Fibroblast of the aortic adventitia (primary cell): ENCODE measurements at regions not wholly inside any gene's neighbourhood (a gene's known extent, or its start where the extent isn't known, plus 50 kb on each side); places are given as distances from the start of the nearest gene placed in this dataset.

Source experiments
- DNase-seq: peaks from one replicate; pipeline ENCODE4 v3.0.0-alpha.2; 2010; ENCODE audit warnings: low read depth
- H3K4me3 ChIP-seq: 2 replicates; pipeline ENCODE4 v1.5.1; 2011; ENCODE audit warnings: low read depth, mild to moderate bottlenecking, control low read depth, low read length, moderate library complexity
- TF ChIP-seq, protein P1 (sequence below): IDR thresholded peaks from 2 replicates; pipeline ENCODE4 v1.5.1; 2011; ENCODE audit warnings: mild to moderate bottlenecking, low read length, control low read depth, inconsistent platforms; ENCODE audit not compliant: insufficient read depth

GRCh38 chr16:35754391-35755369 lies 2295.3 kb downstream of the TP53TG3F start:
- DNase-seq, result no peak
- TF ChIP-seq, protein P1, sequence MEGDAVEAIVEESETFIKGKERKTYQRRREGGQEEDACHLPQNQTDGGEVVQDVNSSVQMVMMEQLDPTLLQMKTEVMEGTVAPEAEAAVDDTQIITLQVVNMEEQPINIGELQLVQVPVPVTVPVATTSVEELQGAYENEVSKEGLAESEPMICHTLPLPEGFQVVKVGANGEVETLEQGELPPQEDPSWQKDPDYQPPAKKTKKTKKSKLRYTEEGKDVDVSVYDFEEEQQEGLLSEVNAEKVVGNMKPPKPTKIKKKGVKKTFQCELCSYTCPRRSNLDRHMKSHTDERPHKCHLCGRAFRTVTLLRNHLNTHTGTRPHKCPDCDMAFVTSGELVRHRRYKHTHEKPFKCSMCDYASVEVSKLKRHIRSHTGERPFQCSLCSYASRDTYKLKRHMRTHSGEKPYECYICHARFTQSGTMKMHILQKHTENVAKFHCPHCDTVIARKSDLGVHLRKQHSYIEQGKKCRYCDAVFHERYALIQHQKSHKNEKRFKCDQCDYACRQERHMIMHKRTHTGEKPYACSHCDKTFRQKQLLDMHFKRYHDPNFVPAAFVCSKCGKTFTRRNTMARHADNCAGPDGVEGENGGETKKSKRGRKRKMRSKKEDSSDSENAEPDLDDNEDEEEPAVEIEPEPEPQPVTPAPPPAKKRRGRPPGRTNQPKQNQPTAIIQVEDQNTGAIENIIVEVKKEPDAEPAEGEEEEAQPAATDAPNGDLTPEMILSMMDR, result no peak
- no peak overlapping the region for H3K4me3 ChIP-seq

DNA sequence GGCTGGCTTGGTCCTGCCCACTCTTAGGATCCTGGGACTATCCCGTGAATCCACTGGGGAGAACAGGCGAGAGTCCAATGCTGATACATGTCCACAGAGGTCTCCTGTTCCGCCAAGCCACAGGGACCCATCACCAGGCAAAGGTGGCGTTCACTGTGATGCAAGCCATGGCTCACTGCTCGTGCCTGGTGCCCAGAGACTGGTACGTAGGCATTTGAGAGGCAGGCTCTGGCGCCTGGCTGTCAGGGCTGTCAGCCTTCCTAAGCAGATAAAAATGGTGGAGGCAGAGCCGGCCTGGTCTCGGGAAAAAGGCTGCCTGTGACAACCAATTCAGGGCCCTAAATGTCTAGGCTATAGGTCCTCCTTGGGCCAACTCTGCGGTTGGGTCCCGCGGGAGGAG lies 2329.0 kb downstream of the TP53TG3F start:
- DNase-seq, result no peak
- H3K4me3 ChIP-seq, result no peak overlapping the region
- TF ChIP-seq, protein P1, result no peak

DNA sequence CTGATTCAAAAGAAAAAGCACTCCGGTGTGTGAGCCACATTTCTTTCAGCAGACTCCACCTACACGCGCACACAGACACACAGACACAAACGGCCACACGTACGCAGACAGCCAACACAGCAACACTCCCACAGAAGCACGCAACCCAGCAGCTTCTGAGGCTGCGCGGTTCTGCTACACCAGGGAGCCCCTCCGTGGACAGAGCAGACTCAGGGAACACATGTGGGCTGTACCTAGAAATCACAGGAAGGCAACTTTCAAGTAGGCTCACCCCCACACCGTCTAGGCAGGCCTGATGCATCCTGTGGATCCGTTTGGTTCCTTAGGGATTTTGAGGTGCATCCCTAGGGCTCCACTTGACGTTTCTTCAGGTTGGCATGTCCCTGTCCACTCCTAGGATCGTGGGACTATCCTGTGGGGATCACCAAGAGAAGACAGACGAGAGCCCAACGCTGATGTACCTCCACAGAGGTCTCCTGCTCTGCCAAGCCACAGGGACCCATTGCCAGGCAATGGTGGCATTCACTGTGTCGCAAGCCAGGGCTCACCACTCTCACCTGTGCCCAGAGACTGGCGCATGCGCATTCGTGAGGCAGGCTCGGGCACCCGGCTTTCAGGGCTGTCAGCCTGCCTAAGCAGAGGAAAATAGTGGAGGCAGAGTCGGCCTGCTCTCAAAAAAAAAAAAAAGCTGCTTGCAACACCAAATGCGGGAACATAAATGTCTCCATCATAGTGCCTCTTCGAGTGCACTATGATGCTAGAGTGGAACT lies 2333.3 kb downstream of the TP53TG3F start:
- no peak overlapping the region for H3K4me3 ChIP-seq
- no peak for DNase-seq
- TF ChIP-seq, protein P1, result no peak

- no peak overlapping the region for H3K4me3 ChIP-seq
- TF ChIP-seq, protein P1, result no peak
- DNase-seq, result no peak
These were observed 2334.2 kb downstream of the TP53TG3F start for GRCh38 chr16:35793601-35794000.

DNA sequence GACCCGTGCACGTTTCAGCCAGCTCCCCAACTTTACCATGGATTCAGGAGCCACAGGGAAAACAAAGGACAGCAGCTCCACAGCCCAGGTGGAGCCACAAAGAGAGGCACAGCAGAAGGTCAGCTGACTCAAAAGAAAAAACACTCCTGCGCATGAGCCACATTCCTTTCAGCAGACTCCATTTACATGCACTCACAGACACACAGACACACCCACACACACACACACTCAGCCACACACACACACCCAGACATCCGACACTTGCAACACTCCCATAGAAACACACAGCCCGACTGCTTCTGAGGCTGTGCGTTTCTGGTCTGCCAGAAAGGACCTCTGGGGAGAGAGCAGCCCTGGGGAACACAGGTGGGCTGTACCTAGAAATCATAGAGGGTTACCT lies 2335.5 kb downstream of the TP53TG3F start:
- DNase-seq, result no peak
- TF ChIP-seq, protein P1, result no peak

GRCh38 chr16:35795361-35796029 lies 2336.1 kb downstream of the TP53TG3F start:
- DNase-seq, result no peak
- H3K4me3 ChIP-seq, result no peak overlapping the region
- TF ChIP-seq, protein P1, result no peak

More for the DNA sequence above, 2335.5 kb downstream of the TP53TG3F start:
- no peak overlapping the region for H3K4me3 ChIP-seq
